GM23248 (cell line): ENCODE measurements at regions not wholly inside any gene's neighbourhood (a gene's known extent, or its start where the extent isn't known, plus 50 kb on each side); places are given as distances from the start of the nearest gene placed in this dataset.

Experiments
- EZH2 ChIP-seq: fragments of 200-600 bp; sonication (generic); IDR thresholded peaks from 2 replicates; pipeline ENCODE4 v1.6.1; 2018; ENCODE audit warnings: antibody characterized with exemption, mild to moderate bottlenecking; ENCODE audit not compliant: insufficient read depth, poor library complexity, severe bottlenecking
- EZH2phosphoT487 ChIP-seq: fragments of 200-600 bp; sonication (generic); IDR thresholded peaks from 2 replicates; pipeline ENCODE4 v1.6.1; 2018; ENCODE audit warnings: antibody characterized with exemption, moderate library complexity, mild to moderate bottlenecking, low read depth; ENCODE audit not compliant: insufficient read depth

GRCh38 chrX:74250574-74250973 lies 53.4 kb upstream of the ZCCHC13 start:
- TF ChIP-seq EZH2 (no peak), EZH2phosphoT487 (no peak)
